Adrenal gland (tissue), 9 donors: ENCODE measurements at regions not wholly inside any gene's neighbourhood (a gene's known extent, or its start where the extent isn't known, plus 50 kb on each side); places are given as distances from the start of the nearest gene placed in this dataset.

ENCODE experiments used
- DNase-seq, 7 donors: peaks; one replicate each; pipeline ENCODE4 v3.0.0-alpha.2; 2019 to 2020
- H3K27ac ChIP-seq, 5 donors: fragments of 200-600 bp; sonication (generic) in 4 of 5; 1 replicate in 3 of 5; 2 replicates in 2 of 5; pipeline versions ENCODE4 v1.5.1 to v1.8.0; 2016 to 2020; ENCODE audit warnings: mild to moderate bottlenecking in 1 of 5
- H3K27me3 ChIP-seq: fragments of 200-600 bp; 2 replicates; pipeline ENCODE4 v1.8.0; 2021
- H3K36me3 ChIP-seq, 2 donors: fragments of 200-600 bp; replicated peaks in 1 of 2; 1 replicate in 1 of 2; 2 replicates in 1 of 2; pipeline versions ENCODE4 v1.5.1 to v1.8.0; 2018 to 2022
- H3K4me1 ChIP-seq, 2 donors: fragments of 200-600 bp; replicated peaks in 1 of 2; 1 replicate in 1 of 2; 2 replicates in 1 of 2; pipeline versions ENCODE4 v1.5.1 to v1.8.0; 2018 to 2021
- H3K4me3 ChIP-seq, 4 donors: fragments of 200-600 bp; sonication (generic) in 3 of 4; one replicate each; pipeline ENCODE4 v1.5.1; 2016 to 2018
- H3K9me3 ChIP-seq, 3 donors: fragments of 200-600 bp; sonication (generic) in 1 of 3; replicated peaks in 1 of 3; 1 replicate in 2 of 3; 2 replicates in 1 of 3; pipeline versions ENCODE4 v1.5.1 to v1.8.0; 2016 to 2021
- POLR2A ChIP-seq, 2 donors: fragments of 450-650 bp; IDR thresholded peaks; one replicate each; pipeline ENCODE4 v1.6.1; 2017; ENCODE audit warnings: antibody characterized with exemption in 2 of 2, mild to moderate bottlenecking in 2 of 2, moderate library complexity in 1 of 2
- WGBS, 4 donors: extraction: QIAGEN DNeasy Blood & Tissue Kit in 2 of 4; methylation state at CpG; one replicate each; pipeline versions ENCODE4 v1.1.5 to v1.1.7; 2013 to 2017; 5-methylcytosine and 5-hydroxymethylcytosine counted together
- intact Hi-C, 2 donors: fragments of 100-400 bp; cut with DNase I; formaldehyde crosslinking; loops; one replicate each; pipeline versions ENCODE4 v1.14.1 to v1.15.0; 2022 to 2023
- small RNA-seq, 2 donors: library from RNA; depleted of rRNA; stranded (forward); fragments of <200 nt; gene quantifications; one replicate each; pipeline ENCODE3, GENCODE V24; 2016
- TF ChIP-seq, protein P1 (sequence below), 6 experiments: fragments of 450-650 bp in 4 of 6; fragments of 200-600 bp in 2 of 6; sonication (generic) in 1 of 6; IDR thresholded peaks; 1 replicate in 5 of 6; 2 replicates in 1 of 6; pipeline versions ENCODE4 v1.5.1 to v1.8.0; 2016 to 2021; ENCODE audit warnings: antibody characterized with exemption in 6 of 6, mild to moderate bottlenecking in 2 of 6, moderate library complexity in 1 of 6
- donor health status: healthy with polysubstance abuse.
- donor health status: Bipolar disorder and iron deficiency.
- donor health status: DM: yes; HTN: yes; CAD: no.
- donor health status: DM: no; HTN: no; CAD: no.
- donor health status: DM: no; HTN: no; CAD: no.

DNA sequence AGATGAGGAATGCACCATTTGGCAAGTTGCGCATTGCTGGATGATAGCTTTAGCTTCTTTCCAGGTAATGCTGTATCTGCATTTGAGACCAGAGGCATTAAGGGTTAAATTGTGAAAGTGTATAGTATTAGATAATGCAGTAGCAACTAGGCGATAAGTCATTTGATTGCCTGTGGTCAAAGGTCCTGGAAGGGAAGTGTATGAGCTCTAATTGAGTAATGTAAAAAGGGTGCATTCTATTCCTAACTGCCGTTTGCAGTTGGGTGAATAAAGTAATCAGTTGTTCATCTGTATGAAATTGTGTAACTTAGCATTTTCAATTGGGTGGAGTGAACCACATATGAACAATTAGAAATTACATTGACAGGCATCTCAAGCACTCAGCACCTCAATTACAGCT lies 54.5 kb upstream of the WDR1 start:
- Histone ChIP-seq H3K27me3 (no peaks in the 10 kb centered on the region), H3K4me1 (no peaks in the 10 kb centered on the region)
- intact Hi-C loops: no loop called here

GRCh38 chr4:10169839-10170387 lies 53.3 kb upstream of the WDR1 start:
- intact Hi-C loops: no loop called here
- DNase-seq: no peak

More for the DNA sequence above, 54.5 kb upstream of the WDR1 start:
- no peaks in the 10 kb centered on the region for H3K36me3 ChIP-seq
- H3K27ac ChIP-seq: no peak overlapping the region
- no peaks in the 10 kb centered on the region for H3K9me3 ChIP-seq
- no peak for DNase-seq
- WGBS, 4 donors: 59 to 79% (median 71%) methylated on average over 3 of the region's 3 CpGs
- H3K4me3 ChIP-seq: no peak overlapping the region
- TF ChIP-seq, protein P1, sequence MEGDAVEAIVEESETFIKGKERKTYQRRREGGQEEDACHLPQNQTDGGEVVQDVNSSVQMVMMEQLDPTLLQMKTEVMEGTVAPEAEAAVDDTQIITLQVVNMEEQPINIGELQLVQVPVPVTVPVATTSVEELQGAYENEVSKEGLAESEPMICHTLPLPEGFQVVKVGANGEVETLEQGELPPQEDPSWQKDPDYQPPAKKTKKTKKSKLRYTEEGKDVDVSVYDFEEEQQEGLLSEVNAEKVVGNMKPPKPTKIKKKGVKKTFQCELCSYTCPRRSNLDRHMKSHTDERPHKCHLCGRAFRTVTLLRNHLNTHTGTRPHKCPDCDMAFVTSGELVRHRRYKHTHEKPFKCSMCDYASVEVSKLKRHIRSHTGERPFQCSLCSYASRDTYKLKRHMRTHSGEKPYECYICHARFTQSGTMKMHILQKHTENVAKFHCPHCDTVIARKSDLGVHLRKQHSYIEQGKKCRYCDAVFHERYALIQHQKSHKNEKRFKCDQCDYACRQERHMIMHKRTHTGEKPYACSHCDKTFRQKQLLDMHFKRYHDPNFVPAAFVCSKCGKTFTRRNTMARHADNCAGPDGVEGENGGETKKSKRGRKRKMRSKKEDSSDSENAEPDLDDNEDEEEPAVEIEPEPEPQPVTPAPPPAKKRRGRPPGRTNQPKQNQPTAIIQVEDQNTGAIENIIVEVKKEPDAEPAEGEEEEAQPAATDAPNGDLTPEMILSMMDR (IDR thresholded peaks at IDR 0.05): no peak
- no peak for TF ChIP-seq POLR2A (IDR thresholded peaks at IDR 0.05)

GRCh38 chr4:10168151-10168550 lies 51.6 kb upstream of the WDR1 start:
- Histone ChIP-seq H3K36me3 (no peaks in the 10 kb centered on the region), H3K4me3 (no peak overlapping the region), H3K4me1 (no peaks in the 10 kb centered on the region), H3K27ac (no peak overlapping the region), H3K9me3 (no peaks in the 10 kb centered on the region), H3K27me3 (no peaks in the 10 kb centered on the region)
- TF ChIP-seq POLR2A (IDR thresholded peaks at IDR 0.05): no peak
- TF ChIP-seq, protein P1 (IDR thresholded peaks at IDR 0.05): no peak
- intact Hi-C loops: no loop called here
- no peak for DNase-seq
- WGBS, 4 donors: 57 to 75% (median 63%) methylated on average over 3 of the region's 3 CpGs

More at GRCh38 chr4:10169839-10170387, 53.3 kb upstream of the WDR1 start:
- H3K36me3 ChIP-seq: no peaks in the 10 kb centered on the region
- no peaks in the 10 kb centered on the region for H3K9me3 ChIP-seq
- no peaks in the 10 kb centered on the region for H3K27me3 ChIP-seq
- TF ChIP-seq POLR2A (IDR thresholded peaks at IDR 0.05): no peak
- TF ChIP-seq, protein P1 (IDR thresholded peaks at IDR 0.05): no peak
- no peak overlapping the region for H3K4me3 ChIP-seq
- H3K4me1 ChIP-seq: no peaks in the 10 kb centered on the region
- no peak overlapping the region for H3K27ac ChIP-seq
- WGBS, 4 donors: 81 to 91% (median 85%) methylated on average over 10 of the region's 10 CpGs

DNA sequence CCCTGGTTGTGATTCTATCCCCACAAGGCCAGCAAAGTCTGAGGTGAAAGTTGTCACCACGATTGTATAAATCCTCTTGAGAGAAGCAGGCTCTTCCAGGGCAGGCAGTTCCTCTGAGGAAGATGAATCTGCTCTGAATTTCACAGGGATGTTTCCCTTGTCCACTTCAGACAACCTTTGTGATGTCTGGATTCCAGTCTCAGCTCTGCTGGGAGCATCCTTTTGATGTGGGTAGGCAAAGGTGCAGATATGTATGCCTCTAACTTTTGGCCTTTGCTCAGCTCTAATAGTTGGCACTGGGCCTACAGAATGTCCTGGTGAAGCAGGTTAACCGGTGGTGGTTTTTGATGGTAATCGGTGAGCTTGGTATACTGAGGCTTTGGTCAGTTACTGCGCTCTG lies 50.6 kb upstream of the WDR1 start:
- TF ChIP-seq POLR2A (IDR thresholded peaks at IDR 0.05): no peak
- TF ChIP-seq, protein P1 (IDR thresholded peaks at IDR 0.05): no peak
- Histone ChIP-seq H3K27ac (no peak overlapping the region), H3K27me3 (no peaks in the 10 kb centered on the region), H3K36me3 (no peaks in the 10 kb centered on the region), H3K9me3 (no peaks in the 10 kb centered on the region), H3K4me1 (no peaks in the 10 kb centered on the region), H3K4me3 (no peak overlapping the region)
- DNase-seq: no peak
- intact Hi-C loops: no loop called here
- WGBS, 4 donors: 70 to 82% (median 75%) methylated on average over 4 of the region's 4 CpGs

Small RNA genes lying in the stretch of these regions (small RNA-seq; reads per million reads assigned to genes)
- gene AC006499.8: 0 reads per million in 2 donors
